HFF-Myc (cell line): ENCODE measurements at regions not wholly inside any gene's neighbourhood (a gene's known extent, or its start where the extent isn't known, plus 50 kb on each side); places are given as distances from the start of the nearest gene placed in this dataset.

Experiments used
- DNase-seq: peaks from one replicate; pipeline ENCODE4 v3.0.0-alpha.2; 2011; ENCODE audit warnings: low read depth; ENCODE audit errors: extremely low read depth
- H3K4me3 ChIP-seq: replicated peaks from 2 replicates; pipeline ENCODE4 v1.5.1; 2011; ENCODE audit warnings: low read depth, mild to moderate bottlenecking, control low read depth, low read length
- TF ChIP-seq, protein P1 (sequence below): IDR thresholded peaks from 2 replicates; pipeline ENCODE4 v1.5.1; 2012; ENCODE audit warnings: mild to moderate bottlenecking, low read depth, low read length, control low read depth; ENCODE audit errors: missing control alignments

GRCh38 chr4:159828687-159829086, 725.8 kb downstream of the RAPGEF2 start:
- H3K4me3 ChIP-seq = no peak overlapping the region
- no peak for DNase-seq
- TF ChIP-seq, protein P1, sequence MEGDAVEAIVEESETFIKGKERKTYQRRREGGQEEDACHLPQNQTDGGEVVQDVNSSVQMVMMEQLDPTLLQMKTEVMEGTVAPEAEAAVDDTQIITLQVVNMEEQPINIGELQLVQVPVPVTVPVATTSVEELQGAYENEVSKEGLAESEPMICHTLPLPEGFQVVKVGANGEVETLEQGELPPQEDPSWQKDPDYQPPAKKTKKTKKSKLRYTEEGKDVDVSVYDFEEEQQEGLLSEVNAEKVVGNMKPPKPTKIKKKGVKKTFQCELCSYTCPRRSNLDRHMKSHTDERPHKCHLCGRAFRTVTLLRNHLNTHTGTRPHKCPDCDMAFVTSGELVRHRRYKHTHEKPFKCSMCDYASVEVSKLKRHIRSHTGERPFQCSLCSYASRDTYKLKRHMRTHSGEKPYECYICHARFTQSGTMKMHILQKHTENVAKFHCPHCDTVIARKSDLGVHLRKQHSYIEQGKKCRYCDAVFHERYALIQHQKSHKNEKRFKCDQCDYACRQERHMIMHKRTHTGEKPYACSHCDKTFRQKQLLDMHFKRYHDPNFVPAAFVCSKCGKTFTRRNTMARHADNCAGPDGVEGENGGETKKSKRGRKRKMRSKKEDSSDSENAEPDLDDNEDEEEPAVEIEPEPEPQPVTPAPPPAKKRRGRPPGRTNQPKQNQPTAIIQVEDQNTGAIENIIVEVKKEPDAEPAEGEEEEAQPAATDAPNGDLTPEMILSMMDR = no peak

DNA sequence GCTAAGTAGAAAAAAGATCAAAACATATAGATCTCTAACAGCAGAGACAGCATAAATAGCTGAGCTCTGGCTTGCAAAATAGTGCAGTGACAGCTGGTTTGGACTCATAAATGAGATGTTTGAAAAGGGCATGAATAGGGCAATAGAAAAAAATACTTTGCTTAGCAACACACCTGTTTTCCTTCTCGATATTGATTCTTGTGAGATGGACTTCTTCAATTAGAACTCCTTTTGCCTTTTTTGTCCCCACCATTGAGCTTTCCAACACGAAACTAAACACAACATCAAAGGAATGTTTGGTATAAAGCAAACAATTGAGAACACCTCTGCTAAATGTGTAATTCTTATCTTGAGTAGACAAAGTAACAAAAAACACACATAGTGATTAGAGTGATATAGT, 726.3 kb downstream of the RAPGEF2 start:
- DNase-seq = no peak
- H3K4me3 ChIP-seq = no peak overlapping the region
- TF ChIP-seq, protein P1 = no peak

DNA sequence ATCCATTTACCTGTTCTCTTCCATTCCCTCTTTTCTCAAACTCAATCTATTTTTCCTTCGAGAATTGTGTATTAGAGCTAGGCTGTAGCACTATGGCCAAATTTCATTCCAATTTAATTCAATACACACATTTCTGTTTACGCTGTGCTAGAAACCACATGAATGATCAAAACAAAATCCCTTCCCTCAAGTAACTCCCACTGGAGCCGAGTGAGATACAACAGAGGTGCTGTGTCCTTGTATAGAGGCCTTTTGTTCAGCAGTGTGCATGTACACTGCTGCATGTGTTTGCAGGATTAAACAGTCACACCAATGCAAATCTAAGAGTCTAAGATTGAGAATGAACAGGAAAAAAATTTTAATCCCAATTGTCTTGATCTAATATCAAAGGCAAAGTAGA, 734.2 kb downstream of the RAPGEF2 start:
- TF ChIP-seq, protein P1 = no peak
- H3K4me3 ChIP-seq = no peak overlapping the region
- no peak for DNase-seq

DNA sequence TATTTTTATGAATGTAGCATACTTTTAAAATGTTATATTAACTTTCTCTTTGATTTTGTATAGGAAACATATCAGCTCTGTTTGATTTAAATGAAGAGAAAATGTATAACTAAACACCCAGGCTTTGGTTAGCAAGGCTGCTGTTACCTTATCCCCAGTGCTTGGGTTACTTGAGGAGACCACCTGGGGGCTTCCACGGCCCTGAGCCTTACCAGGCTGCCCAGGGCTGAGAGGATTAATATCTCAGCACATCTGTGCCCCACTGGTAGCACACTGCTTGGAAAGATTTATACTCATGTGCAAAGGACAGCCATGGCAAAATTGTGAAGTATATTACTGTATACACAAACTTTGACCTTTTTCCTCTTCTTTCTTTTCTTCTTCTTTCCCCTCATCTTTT, 752.9 kb downstream of the RAPGEF2 start:
- no peak for DNase-seq
- TF ChIP-seq, protein P1 = no peak

DNA sequence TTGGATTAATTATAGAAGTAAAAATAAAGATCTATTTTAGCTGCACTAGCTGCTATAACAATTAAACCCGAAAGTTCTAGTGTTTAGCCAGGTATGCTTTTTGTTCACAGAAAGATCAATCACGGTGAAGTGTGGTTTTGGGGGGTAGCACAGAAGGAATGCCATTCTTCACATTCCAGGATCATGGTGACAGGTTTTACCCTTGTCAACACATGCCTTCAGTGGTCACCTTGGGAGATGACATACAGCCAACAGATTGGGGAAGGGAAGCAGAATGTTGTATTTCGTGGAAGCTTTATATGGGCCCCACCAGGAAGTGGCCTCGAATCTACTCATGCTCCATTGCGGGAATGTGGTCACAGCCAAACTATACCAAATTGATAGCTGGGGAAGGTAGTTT, 753.6 kb downstream of the RAPGEF2 start:
- no peak overlapping the region for H3K4me3 ChIP-seq
- no peak for DNase-seq
- TF ChIP-seq, protein P1 = no peak

More for the DNA sequence above, 752.9 kb downstream of the RAPGEF2 start:
- no peak overlapping the region for H3K4me3 ChIP-seq

DNA sequence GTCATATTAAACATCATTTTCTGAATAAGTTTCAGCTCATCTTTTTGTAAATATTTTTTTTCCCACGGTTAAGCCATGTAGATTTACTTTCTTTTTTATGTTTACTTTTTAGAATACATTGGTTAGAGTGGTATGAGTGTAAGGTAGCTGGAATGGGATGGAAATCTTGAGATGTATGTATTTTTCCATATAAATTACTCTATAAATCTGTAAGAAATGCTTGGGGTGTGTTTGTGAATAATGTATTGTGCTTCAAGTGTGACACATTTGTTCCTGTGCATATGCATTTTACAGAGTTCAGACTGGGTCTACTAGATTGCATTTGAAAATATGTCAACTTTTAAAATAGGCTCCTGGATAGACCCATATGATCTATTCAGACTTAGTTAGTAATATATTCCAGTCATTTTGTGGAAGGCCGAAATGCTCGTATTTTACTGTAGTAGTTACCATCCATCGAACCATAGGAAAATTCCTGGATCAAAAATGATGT, 756.8 kb downstream of the RAPGEF2 start:
- TF ChIP-seq, protein P1 = no peak
- H3K4me3 ChIP-seq = no peak overlapping the region
- DNase-seq = no peak

- H3K4me3 ChIP-seq = no peak overlapping the region
- TF ChIP-seq, protein P1 = no peak
- DNase-seq = no peak
Observed at GRCh38 chr4:159860945-159861344, 758.1 kb downstream of the RAPGEF2 start.
